ENCODE measurements at regions not wholly inside any gene's neighbourhood (a gene's known extent, or its start where the extent isn't known, plus 50 kb on each side); places are given as distances from the start of the nearest gene placed in this dataset.

GRCh38 chr10:129397198-129397974 lies 69.7 kb upstream of the MGMT start:
- Histone ChIP-seq H3K4me3 (ENCODE audit: low read length) (no peak overlapping the region), H3K9me3 (ENCODE audit: insufficient read depth, low read depth, low read length) (no peaks in the 10 kb centered on the region), H3K36me3 (ENCODE audit: insufficient read depth, low read length) (no peaks in the 10 kb centered on the region), H3K9ac (ENCODE audit: low read depth, low read length) (no peak overlapping the region), H3K27me3 (ENCODE audit: insufficient read depth, low read length) (no peaks in the 10 kb centered on the region), H3K4me1 (ENCODE audit: insufficient read depth, low read length) (no peaks in the 10 kb centered on the region), H3K27ac (ENCODE audit: low read depth, low read length) (no peak overlapping the region)
- 88% methylated on average over 16 of the region's 16 CpGs for WGBS

- Histone ChIP-seq H3K27ac (ENCODE audit: low read depth, low read length) (no peak overlapping the region), H3K27me3 (ENCODE audit: insufficient read depth, low read length) (no peaks in the 10 kb centered on the region), H3K4me1 (ENCODE audit: insufficient read depth, low read length) (no peaks in the 10 kb centered on the region), H3K9me3 (ENCODE audit: insufficient read depth, low read depth, low read length) (no peaks in the 10 kb centered on the region), H3K36me3 (ENCODE audit: insufficient read depth, low read length) (no peaks in the 10 kb centered on the region), H3K4me3 (ENCODE audit: low read length) (no peak overlapping the region), H3K9ac (ENCODE audit: low read depth, low read length) (no peak overlapping the region)
- WGBS = 97% methylated on average over 2 of the region's 2 CpGs
Observed at GRCh38 chr10:129398711-129399141, 68.3 kb upstream of the MGMT start.

GRCh38 chr10:129400426-129400825 lies 66.6 kb upstream of the MGMT start:
- 82% methylated on average over 5 of the region's 5 CpGs for WGBS

GRCh38 chr10:129402459-129402858 lies 64.6 kb upstream of the MGMT start:
- no peaks in the 10 kb centered on the region for H3K36me3 ChIP-seq (ENCODE audit: insufficient read depth, low read length)
- no peak overlapping the region for H3K4me3 ChIP-seq (ENCODE audit: low read length)
- no peaks in the 10 kb centered on the region for H3K9me3 ChIP-seq (ENCODE audit: insufficient read depth, low read depth, low read length)
- no peak overlapping the region for H3K9ac ChIP-seq (ENCODE audit: low read depth, low read length)
- H3K27ac ChIP-seq (ENCODE audit: low read depth, low read length) = no peak overlapping the region
- no peaks in the 10 kb centered on the region for H3K27me3 ChIP-seq (ENCODE audit: insufficient read depth, low read length)
- no peaks in the 10 kb centered on the region for H3K4me1 ChIP-seq (ENCODE audit: insufficient read depth, low read length)
- WGBS = 90% methylated on average over 16 of the region's 16 CpGs

More at GRCh38 chr10:129400426-129400825, 66.6 kb upstream of the MGMT start:
- Histone ChIP-seq H3K9me3 (ENCODE audit: insufficient read depth, low read depth, low read length) (no peaks in the 10 kb centered on the region), H3K4me1 (ENCODE audit: insufficient read depth, low read length) (no peaks in the 10 kb centered on the region), H3K27ac (ENCODE audit: low read depth, low read length) (no peak overlapping the region), H3K27me3 (ENCODE audit: insufficient read depth, low read length) (no peaks in the 10 kb centered on the region), H3K9ac (ENCODE audit: low read depth, low read length) (no peak overlapping the region), H3K4me3 (ENCODE audit: low read length) (no peak overlapping the region), H3K36me3 (ENCODE audit: insufficient read depth, low read length) (no peaks in the 10 kb centered on the region)

- Histone ChIP-seq H3K9ac (ENCODE audit: low read depth, low read length) (no peak overlapping the region), H3K9me3 (ENCODE audit: insufficient read depth, low read depth, low read length) (no peaks in the 10 kb centered on the region), H3K4me1 (ENCODE audit: insufficient read depth, low read length) (no peaks in the 10 kb centered on the region), H3K27ac (ENCODE audit: low read depth, low read length) (no peak overlapping the region), H3K27me3 (ENCODE audit: insufficient read depth, low read length) (no peaks in the 10 kb centered on the region), H3K4me3 (ENCODE audit: low read length) (no peak overlapping the region), H3K36me3 (ENCODE audit: insufficient read depth, low read length) (no peaks in the 10 kb centered on the region)
- WGBS = 98% methylated on average over 13 of the region's 13 CpGs
Observed at GRCh38 chr10:129404091-129404490, 63.0 kb upstream of the MGMT start.

- H3K9ac ChIP-seq (ENCODE audit: low read depth, low read length) = no peak overlapping the region
- no peaks in the 10 kb centered on the region for H3K27me3 ChIP-seq (ENCODE audit: insufficient read depth, low read length)
- no peaks in the 10 kb centered on the region for H3K4me1 ChIP-seq (ENCODE audit: insufficient read depth, low read length)
- H3K27ac ChIP-seq (ENCODE audit: low read depth, low read length) = no peak overlapping the region
- H3K36me3 ChIP-seq (ENCODE audit: insufficient read depth, low read length) = no peaks in the 10 kb centered on the region
- no peak overlapping the region for H3K4me3 ChIP-seq (ENCODE audit: low read length)
- 93% methylated on average over 3 of the region's 3 CpGs for WGBS
- no peaks in the 10 kb centered on the region for H3K9me3 ChIP-seq (ENCODE audit: insufficient read depth, low read depth, low read length)
Observed at GRCh38 chr10:129405389-129405788, 61.7 kb upstream of the MGMT start.

- WGBS = 84% methylated on average over 20 of the region's 20 CpGs
Observed at GRCh38 chr10:129410688-129411392, 56.2 kb upstream of the MGMT start.

GRCh38 chr10:129411393-129411705 lies 55.7 kb upstream of the MGMT start:
- no peak overlapping the region for H3K4me3 ChIP-seq (ENCODE audit: low read length)
- no peaks in the 10 kb centered on the region for H3K9me3 ChIP-seq (ENCODE audit: insufficient read depth, low read depth, low read length)
- 93% methylated on average over 8 of the region's 8 CpGs for WGBS
- no peaks in the 10 kb centered on the region for H3K27me3 ChIP-seq (ENCODE audit: insufficient read depth, low read length)
- H3K27ac ChIP-seq (ENCODE audit: low read depth, low read length) = no peak overlapping the region
- no peak overlapping the region for H3K9ac ChIP-seq (ENCODE audit: low read depth, low read length)
- H3K4me1 ChIP-seq (ENCODE audit: insufficient read depth, low read length) = no peaks in the 10 kb centered on the region
- H3K36me3 ChIP-seq (ENCODE audit: insufficient read depth, low read length) = no peaks in the 10 kb centered on the region

More at GRCh38 chr10:129410688-129411392, 56.2 kb upstream of the MGMT start:
- no peaks in the 10 kb centered on the region for H3K36me3 ChIP-seq (ENCODE audit: insufficient read depth, low read length)
- H3K27me3 ChIP-seq (ENCODE audit: insufficient read depth, low read length) = no peaks in the 10 kb centered on the region
- no peak overlapping the region for H3K4me3 ChIP-seq (ENCODE audit: low read length)
- no peaks in the 10 kb centered on the region for H3K4me1 ChIP-seq (ENCODE audit: insufficient read depth, low read length)
- no peaks in the 10 kb centered on the region for H3K9me3 ChIP-seq (ENCODE audit: insufficient read depth, low read depth, low read length)
- no peak overlapping the region for H3K9ac ChIP-seq (ENCODE audit: low read depth, low read length)
- H3K27ac ChIP-seq (ENCODE audit: low read depth, low read length) = no peak overlapping the region

GRCh38 chr10:129411772-129412171 lies 55.3 kb upstream of the MGMT start:
- H3K9me3 ChIP-seq (ENCODE audit: insufficient read depth, low read depth, low read length) = no peaks in the 10 kb centered on the region
- H3K4me3 ChIP-seq (ENCODE audit: low read length) = no peak overlapping the region
- no peaks in the 10 kb centered on the region for H3K27me3 ChIP-seq (ENCODE audit: insufficient read depth, low read length)
- no peak overlapping the region for H3K9ac ChIP-seq (ENCODE audit: low read depth, low read length)
- H3K27ac ChIP-seq (ENCODE audit: low read depth, low read length) = no peak overlapping the region
- H3K36me3 ChIP-seq (ENCODE audit: insufficient read depth, low read length) = no peaks in the 10 kb centered on the region
- H3K4me1 ChIP-seq (ENCODE audit: insufficient read depth, low read length) = no peaks in the 10 kb centered on the region
- 79% methylated on average over 7 of the region's 7 CpGs for WGBS

GRCh38 chr10:129413024-129413423 lies 54.0 kb upstream of the MGMT start:
- Histone ChIP-seq H3K36me3 (ENCODE audit: insufficient read depth, low read length) (no peaks in the 10 kb centered on the region), H3K4me1 (ENCODE audit: insufficient read depth, low read length) (peaks cover 4% of the 10 kb centered on the region; the same call in 1 of the 2 replicates), H3K27ac (ENCODE audit: low read depth, low read length) (no peak overlapping the region), H3K9me3 (ENCODE audit: insufficient read depth, low read depth, low read length) (no peaks in the 10 kb centered on the region), H3K27me3 (ENCODE audit: insufficient read depth, low read length) (no peaks in the 10 kb centered on the region), H3K4me3 (ENCODE audit: low read length) (no peak overlapping the region), H3K9ac (ENCODE audit: low read depth, low read length) (no peak overlapping the region)
- WGBS = 86% methylated on average over 6 of the region's 6 CpGs

GRCh38 chr10:129415215-129416140 lies 51.6 kb upstream of the MGMT start:
- no peak overlapping the region for H3K27ac ChIP-seq (ENCODE audit: low read depth, low read length)
- no peaks in the 10 kb centered on the region for H3K27me3 ChIP-seq (ENCODE audit: insufficient read depth, low read length)
- no peak overlapping the region for H3K4me3 ChIP-seq (ENCODE audit: low read length)
- H3K9ac ChIP-seq (ENCODE audit: low read depth, low read length) = no peak overlapping the region
- no peaks in the 10 kb centered on the region for H3K9me3 ChIP-seq (ENCODE audit: insufficient read depth, low read depth, low read length)
- 95% methylated on average over 31 of the region's 31 CpGs for WGBS
- no peaks in the 10 kb centered on the region for H3K36me3 ChIP-seq (ENCODE audit: insufficient read depth, low read length)
- H3K4me1 ChIP-seq (ENCODE audit: insufficient read depth, low read length) = peaks cover 4% of the 10 kb centered on the region; the same call in 1 of the 2 replicates
